PC-3 (cell line): ENCODE measurements at regions not wholly inside any gene's neighbourhood (a gene's known extent, or its start where the extent isn't known, plus 50 kb on each side); places are given as distances from the start of the nearest gene placed in this dataset.

Experiments used
- ATAC-seq: fragments of 200-7000 bp; cut with Tn5 transposase; 2 replicates; pipeline ENCODE4 v1.9.1; 2020; ENCODE audit warnings: mild to moderate bottlenecking, moderate library complexity
- BruUV-seq: library from RNA; stranded (reverse); fragments of 400-500 nt; replicated peaks from 2 replicates; lab custom pipeline; 2021; lab: Mats Ljungman, UMichigan
- CTCF ChIA-PET: fragments of 300-600 bp; sonication (Branson Sonifier 250); formaldehyde crosslinking; loops from one replicate; lab custom pipeline; 2022; ENCODE audit warnings: antibody characterized with exemption; lab: Charles Lee
- POLR2A ChIA-PET: fragments of 300-600 bp; sonication (Branson Sonifier 250); formaldehyde crosslinking; loops from one replicate; lab custom pipeline; 2022; ENCODE audit warnings: antibody characterized with exemption; ENCODE audit not compliant: unreplicated experiment; lab: Charles Lee
- DNase-seq: peaks from one replicate; pipeline ENCODE4 v3.0.0-alpha.2; 2015
- H2AFZ ChIP-seq: fragments of 300-600 bp; sonication (generic); 2 replicates; pipeline ENCODE4 v1.6.0; 2016; ENCODE audit warnings: antibody characterized with exemption, low read length
- H3F3A ChIP-seq: fragments of 300-600 bp; sonication (generic); one replicate; pipeline ENCODE4 v1.6.0; 2017; ENCODE audit warnings: antibody characterized with exemption, low read length, control low read depth, mild to moderate bottlenecking; ENCODE audit not compliant: unreplicated experiment
- H3K27ac ChIP-seq: fragments of 300-600 bp; sonication (generic); 2 replicates; pipeline ENCODE4 v1.5.1; 2016; ENCODE audit warnings: mild to moderate bottlenecking, low read length
- H3K27me3 ChIP-seq: fragments of 300-600 bp; sonication (generic); 2 replicates; pipeline ENCODE4 v1.6.1; 2016; ENCODE audit warnings: low read length, mixed read lengths
- H3K36me3 ChIP-seq: fragments of 300-600 bp; sonication (generic); 2 replicates; pipeline ENCODE4 v1.6.1; 2016; ENCODE audit warnings: low read depth, mixed run types, low read length, mixed read lengths
- H3K4me1 ChIP-seq: fragments of 300-600 bp; sonication (generic); 2 replicates; pipeline ENCODE4 v1.5.1; 2016; ENCODE audit warnings: low read length; ENCODE audit not compliant: insufficient read depth
- H3K4me2 ChIP-seq: fragments of 300-600 bp; sonication (generic); 2 replicates; pipeline ENCODE4 v1.6.0; 2016; ENCODE audit warnings: low read length
- H3K4me3 ChIP-seq: fragments of 300-600 bp; sonication (generic); 2 replicates; pipeline ENCODE4 v1.5.1; 2016; ENCODE audit warnings: mild to moderate bottlenecking, low read length, mixed read lengths
- H3K79me2 ChIP-seq: fragments of 300-600 bp; sonication (generic); 2 replicates; pipeline ENCODE4 v1.6.1; 2017; ENCODE audit warnings: low read length, mixed read lengths
- H3K9ac ChIP-seq: fragments of 300-600 bp; sonication (generic); 2 replicates; pipeline ENCODE4 v1.6.0; 2016; ENCODE audit warnings: mild to moderate bottlenecking, low read length
- H3K9me2 ChIP-seq: fragments of 300-600 bp; sonication (generic); replicated peaks from 2 replicates; pipeline ENCODE4 v1.6.1; 2016; ENCODE audit warnings: mixed run types, low read length, mixed read lengths
- H3K9me3 ChIP-seq: fragments of 300-600 bp; sonication (generic); 2 replicates; pipeline ENCODE4 v1.6.1; 2016; ENCODE audit warnings: low read length, mixed read lengths
- H4K20me1 ChIP-seq: fragments of 300-600 bp; sonication (generic); 2 replicates; pipeline ENCODE4 v1.6.1; 2016; ENCODE audit warnings: low read length, mixed read lengths
- CTCF ChIP-seq: fragments of 300-600 bp; sonication (generic); conservative IDR thresholded peaks from 2 replicates; pipeline ENCODE4 v1.5.1; 2017; ENCODE audit warnings: antibody characterized with exemption, low read depth, mild to moderate bottlenecking, low read length
- EZH2 ChIP-seq: fragments of 300-600 bp; sonication (generic); IDR thresholded peaks from one replicate; pipeline ENCODE4 v1.6.1; 2017; ENCODE audit warnings: antibody characterized with exemption, mild to moderate bottlenecking, low read length; ENCODE audit not compliant: unreplicated experiment
- EZH2phosphoT487 ChIP-seq: fragments of 300-600 bp; sonication (generic); IDR thresholded peaks from 2 replicates; pipeline ENCODE4 v1.6.1; 2018; ENCODE audit warnings: mild to moderate bottlenecking, antibody characterized with exemption, low read length, borderline replicate concordance
- intact Hi-C: fragments of 100-400 bp; cut with micrococcal nuclease; formaldehyde crosslinking; loops from 2 replicates; pipeline ENCODE4 v1.9.0; 2023

GRCh38 chr2:23120161-23120560, 264.8 kb upstream of the KLHL29 start:
- no peak for ATAC-seq
- H2AFZ ChIP-seq: no peak overlapping the region
- no peaks in the 10 kb centered on the region for H3K9me3 ChIP-seq
- H3K27ac ChIP-seq: no peak overlapping the region
- no peaks in the 10 kb centered on the region for H3F3A ChIP-seq
- POLR2A ChIA-PET: no interaction called here
- H4K20me1 ChIP-seq: no peaks in the 10 kb centered on the region
- intact Hi-C loops: no loop called here
- no peak overlapping the region for H3K4me2 ChIP-seq
- CTCF ChIA-PET: no interaction called here
- no peak for TF ChIP-seq CTCF
- no peak for TF ChIP-seq EZH2
- no peak for TF ChIP-seq EZH2phosphoT487
- BruUV-seq: no TSS peak
- H3K4me3 ChIP-seq: no peak overlapping the region
- no peak overlapping the region for H3K9ac ChIP-seq
- no peaks in the 10 kb centered on the region; the same call in 1 of the 2 replicates for H3K27me3 ChIP-seq
- no peaks in the 10 kb centered on the region for H3K36me3 ChIP-seq
- no peaks in the 10 kb centered on the region for H3K79me2 ChIP-seq
- DNase-seq: no peak
- H3K9me2 ChIP-seq: no peaks in the 10 kb centered on the region
- H3K4me1 ChIP-seq: no peaks in the 10 kb centered on the region

- no peak for TF ChIP-seq EZH2
- no peak for TF ChIP-seq CTCF
- no peak for TF ChIP-seq EZH2phosphoT487
- no peaks in the 10 kb centered on the region for H3K9me3 ChIP-seq
- H3K27ac ChIP-seq: no peak overlapping the region
- no peaks in the 10 kb centered on the region for H3K9me2 ChIP-seq
- no peaks in the 10 kb centered on the region for H3K79me2 ChIP-seq
- CTCF ChIA-PET: no interaction called here
- no peaks in the 10 kb centered on the region for H3F3A ChIP-seq
- BruUV-seq: no TSS peak
- no peak overlapping the region for H3K9ac ChIP-seq
- ATAC-seq: no peak
- H3K4me1 ChIP-seq: no peaks in the 10 kb centered on the region
- intact Hi-C loops: no loop called here
- no peaks in the 10 kb centered on the region; the same call in 1 of the 2 replicates for H3K27me3 ChIP-seq
- no peak overlapping the region for H3K4me2 ChIP-seq
- POLR2A ChIA-PET: no interaction called here
- H4K20me1 ChIP-seq: no peaks in the 10 kb centered on the region
- H3K4me3 ChIP-seq: no peak overlapping the region
- no peak for DNase-seq
- H3K36me3 ChIP-seq: no peaks in the 10 kb centered on the region
- no peak overlapping the region for H2AFZ ChIP-seq
These were observed 262.9 kb upstream of the KLHL29 start for GRCh38 chr2:23121968-23122648.

GRCh38 chr2:23122681-23123215, 262.2 kb upstream of the KLHL29 start:
- POLR2A ChIA-PET: no interaction called here
- Histone ChIP-seq H3K9ac (no peak overlapping the region), H3K9me2 (no peaks in the 10 kb centered on the region), H3K4me2 (no peak overlapping the region), H3K4me1 (no peaks in the 10 kb centered on the region), H3K27me3 (no peaks in the 10 kb centered on the region; the same call in 1 of the 2 replicates), H3K27ac (no peak overlapping the region), H3K9me3 (no peaks in the 10 kb centered on the region), H3K79me2 (no peaks in the 10 kb centered on the region), H2AFZ (no peak overlapping the region), H3F3A (no peaks in the 10 kb centered on the region), H4K20me1 (no peaks in the 10 kb centered on the region), H3K4me3 (no peak overlapping the region), H3K36me3 (no peaks in the 10 kb centered on the region)
- TF ChIP-seq EZH2phosphoT487 (no peak), EZH2 (no peak), CTCF (no peak)
- no TSS peak for BruUV-seq
- ATAC-seq (no peak), DNase-seq (no peak)
- CTCF ChIA-PET: no interaction called here
- intact Hi-C loops: no loop called here
